A549 (cell line): ENCODE measurements at regions not wholly inside any gene's neighbourhood (a gene's known extent, or its start where the extent isn't known, plus 50 kb on each side); places are given as distances from the start of the nearest gene placed in this dataset.

Source experiments
- ATAC-seq, 2 experiments: fragments of 200-7000 bp in 1 of 2; fragments of >200 bp in 1 of 2; cut with Nextera tagmentation in 1 of 2; cut with Tn5 transposase in 1 of 2; 3 replicates each; pipeline versions ENCODE4 v1.8.0 to v1.9.1; 2018 to 2020; ENCODE audit warnings: mild to moderate bottlenecking in 1 of 2, moderate library complexity in 1 of 2
- CTCF ChIA-PET: fragments of 300-600 bp; sonication (Branson Sonifier 250); formaldehyde crosslinking; extraction: SDS; loops from one replicate; lab custom pipeline; 2021; ENCODE audit warnings: antibody characterized with exemption, inconsistent platforms; lab: Yijun Ruan, JAX
- POLR2A ChIA-PET: fragments of 350-600 bp; formaldehyde crosslinking; extraction: SDS; loops from one replicate; lab custom pipeline; 2021; ENCODE audit warnings: antibody characterized with exemption, inconsistent platforms; lab: Yijun Ruan, JAX
- DNase-seq, 2 experiments: peaks; one replicate each; pipeline versions ENCODE4 v3.0.0 to v3.0.0-alpha.2; 2011 to 2016; ENCODE audit warnings: low read depth in 1 of 2, low spot score in 1 of 2
- FAIRE-seq: peaks from 2 replicates; lab custom pipeline; 2011; peaks lifted over from hg19 to GRCh38; lab: Jason Lieb, UNC
- H3K27ac ChIP-seq, 2 experiments: fragments of >200 bp; sonication (Bioruptor Twin); formaldehyde crosslinking; 3 replicates each; pipeline ENCODE4 v1.5.1; 2016 to 2017
- H3K4me1 ChIP-seq: fragments of >200 bp; sonication (Bioruptor Twin); formaldehyde crosslinking; 3 replicates; pipeline ENCODE4 v1.6.1; 2016
- H3K4me2 ChIP-seq: fragments of >200 bp; sonication (Bioruptor Twin); formaldehyde crosslinking; 3 replicates; pipeline ENCODE4 v1.6.1; 2016
- H3K4me3 ChIP-seq: fragments of >200 bp; sonication (Bioruptor Twin); formaldehyde crosslinking; 3 replicates; pipeline ENCODE4 v1.5.1; 2016
- H3K9me3 ChIP-seq: fragments of >200 bp; sonication (Bioruptor Twin); formaldehyde crosslinking; 3 replicates; pipeline ENCODE4 v1.6.1; 2016
- BCL3 ChIP-seq: fragments of >200 bp; sonication (Bioruptor Twin); formaldehyde crosslinking; IDR thresholded peaks from 3 replicates; pipeline ENCODE4 v1.6.1; 2016
- CBX8 ChIP-seq: fragments of 200-600 bp; sonication (generic); IDR thresholded peaks from 2 replicates; pipeline ENCODE4 v1.6.1; 2016
- CEBPB ChIP-seq, 2 experiments: fragments of >200 bp in 1 of 2; sonication (Bioruptor Twin) in 1 of 2; formaldehyde crosslinking in 1 of 2; IDR thresholded peaks; 2 replicates each; pipeline ENCODE4 v1.6.1; 2012 to 2016
- CHD4 ChIP-seq: fragments of 200-600 bp; sonication (generic); IDR thresholded peaks from 2 replicates; pipeline ENCODE4 v1.6.1; 2016; ENCODE audit warnings: antibody characterized with exemption, mild to moderate bottlenecking, borderline replicate concordance
- HEYL ChIP-seq: fragments of 250-450 bp; sonication (Bioruptor Pico); IDR thresholded peaks from 2 replicates; pipeline ENCODE4 v1.8.0; 2021; ENCODE audit warnings: mild to moderate bottlenecking, moderate library complexity
- HOXA7 ChIP-seq: fragments of 250-450 bp; sonication (Bioruptor Pico); IDR thresholded peaks from 2 replicates; pipeline ENCODE4 v1.5.0; 2020; ENCODE audit warnings: mild to moderate bottlenecking, moderate library complexity
- MAZ ChIP-seq: fragments of 150-350 bp; IDR thresholded peaks from 2 replicates; pipeline ENCODE4 v1.6.1; 2014; ENCODE audit warnings: antibody characterized with exemption, low read depth, low read length, borderline replicate concordance
- MYC ChIP-seq: IDR thresholded peaks from 2 replicates; pipeline ENCODE4 v1.6.1; 2012; ENCODE audit warnings: mild to moderate bottlenecking, inconsistent platforms, low read length, improper control_type of control experiment, borderline replicate concordance
- RARB ChIP-seq: fragments of 250-450 bp; sonication (Bioruptor Pico); IDR thresholded peaks from 2 replicates; pipeline ENCODE4 v1.8.0; 2021; ENCODE audit warnings: mild to moderate bottlenecking, moderate library complexity
- RCOR1 ChIP-seq: fragments of 150-350 bp; IDR thresholded peaks from 2 replicates; pipeline ENCODE4 v1.6.1; 2014; ENCODE audit warnings: antibody characterized with exemption, low read length, low read depth
- RFX5 ChIP-seq: fragments of 450-650 bp; IDR thresholded peaks from 2 replicates; pipeline ENCODE4 v1.7.1; 2014; ENCODE audit warnings: antibody characterized with exemption, mild to moderate bottlenecking, moderate library complexity
- TFCP2L1 ChIP-seq: fragments of 250-450 bp; sonication (Bioruptor Pico); IDR thresholded peaks from 2 replicates; pipeline ENCODE4 v1.5.0; 2021; ENCODE audit warnings: mild to moderate bottlenecking
- ZFP36 ChIP-seq: fragments of 450-650 bp; IDR thresholded peaks from 2 replicates; pipeline ENCODE4 v1.6.1; 2014; ENCODE audit warnings: borderline replicate concordance; ENCODE audit not compliant: partially characterized antibody
- ZNF302 ChIP-seq: fragments of 250-450 bp; sonication (Bioruptor Pico); IDR thresholded peaks from 2 replicates; pipeline ENCODE4 v1.9.0; 2021; ENCODE audit warnings: inconsistent platforms, mild to moderate bottlenecking, moderate library complexity
- WGBS: methylation state at CpG from one replicate; pipeline ENCODE4 v1.1.6; 2017; ENCODE audit errors: missing lambda C conversion rate; 5-methylcytosine and 5-hydroxymethylcytosine counted together
- TF ChIP-seq, protein P1 (sequence below): IDR thresholded peaks from 2 replicates; pipeline ENCODE4 v1.6.1; 2012

DNA sequence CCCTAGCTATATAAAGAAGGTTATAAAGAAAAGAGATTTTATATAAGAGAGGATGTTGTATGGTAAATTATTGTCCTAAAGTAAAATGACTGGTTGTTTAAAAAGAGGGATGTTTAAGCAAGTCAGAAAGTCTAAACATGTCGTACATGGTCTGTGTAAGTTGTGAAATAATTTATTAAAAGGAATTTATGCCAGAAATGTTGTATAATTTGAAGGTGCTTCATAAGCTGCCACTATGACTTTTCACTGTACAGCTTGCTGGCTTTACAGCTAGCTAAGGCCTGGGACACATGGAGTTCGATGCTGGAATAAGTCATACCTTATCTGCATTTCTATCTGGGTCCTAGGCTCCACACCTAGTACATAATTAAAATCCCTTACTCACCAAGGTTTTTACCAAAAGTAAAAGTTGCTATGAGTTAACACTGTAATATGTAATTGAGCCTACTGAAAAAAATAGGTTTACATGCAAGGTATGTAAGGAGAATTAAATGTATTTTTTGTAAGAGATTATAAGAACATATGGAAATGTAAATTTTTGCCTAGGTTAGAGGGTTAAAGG is 59.0 kb upstream of the EDEM3 start:
- ChIA-PET CTCF (interaction anchor here (1.1 to 11.3 kb wide), 3 partner anchors 7 to 165 kb away, joined by 3 to 222 read pairs (median 10); partner anchors contain the start of gene NIBAN1), POLR2A (no interaction called here)
- H3K4me3 ChIP-seq = no peak overlapping the region
- no peak overlapping the region for H3K4me2 ChIP-seq
- no peak for FAIRE-seq
- H3K9me3 ChIP-seq = peaks cover 17% of the 10 kb centered on the region; the same call in 2 of the 3 replicates
- ATAC-seq = no peak
- WGBS = 4% methylated on average over 2 of the region's 2 CpGs
- TF ChIP-seq RCOR1 = no peak
- peak; percentile 81 for TF ChIP-seq ZFP36
- H3K4me1 ChIP-seq = no peaks in the 10 kb centered on the region
- DNase-seq = peak in 1 of 2 experiments; percentile 22
- no peak overlapping the region for H3K27ac ChIP-seq

DNA sequence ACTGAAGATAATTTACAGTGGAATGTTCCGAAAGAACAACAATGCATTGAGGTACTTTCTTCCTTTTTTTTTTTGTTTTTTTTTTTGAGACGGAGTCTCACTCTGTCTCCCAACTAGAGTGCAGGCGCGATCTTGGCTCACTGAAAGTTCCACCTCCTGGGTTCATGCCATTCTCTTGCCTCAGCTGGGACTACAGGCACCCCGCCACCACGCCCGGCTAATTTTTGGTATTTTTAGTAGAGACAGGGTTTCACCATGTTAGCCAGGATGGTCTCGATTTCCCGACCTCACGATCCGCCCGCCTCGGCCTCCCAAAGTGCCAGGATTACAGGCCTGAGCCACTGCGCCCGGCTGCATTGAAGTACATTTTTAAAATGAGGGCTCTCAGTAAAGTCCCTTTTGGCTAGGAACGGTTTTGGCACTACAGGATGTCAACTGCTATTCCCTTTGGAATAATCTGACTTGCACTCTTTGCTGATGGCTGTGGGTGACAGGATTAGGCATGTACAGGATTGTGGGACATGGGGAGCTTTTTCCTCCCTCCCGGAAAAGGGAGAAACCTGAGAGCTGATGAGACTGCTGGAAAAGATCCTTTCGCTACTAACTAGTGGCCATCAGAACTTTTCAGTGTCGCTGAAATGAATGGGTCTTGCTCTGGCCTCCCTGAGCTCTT is 56.9 kb upstream of the EDEM3 start:
- Histone ChIP-seq H3K4me2 (no peak overlapping the region), H3K4me1 (no peaks in the 10 kb centered on the region), H3K27ac (no peak overlapping the region)
- POLR2A ChIA-PET = no interaction called here
- DNase-seq = no peak
- TF ChIP-seq MAZ = no peak
- TF ChIP-seq, all 56 proteins: peak for 0
- 78% methylated on average over 19 of the region's 19 CpGs for WGBS
- no peak for ATAC-seq
- CTCF ChIA-PET = interaction anchor here (1.4 to 11.3 kb wide), 2 partner anchors 167 to 359 kb away, joined by 3 to 222 read pairs; partner anchors contain the start of gene NIBAN1
- no peak for FAIRE-seq
- peaks cover 17% of the 10 kb centered on the region; the same call in 2 of the 3 replicates for H3K9me3 ChIP-seq
- H3K4me3 ChIP-seq = no peak overlapping the region

GRCh38 chr1:184810735-184811343 is 56.2 kb upstream of the EDEM3 start:
- DNase-seq (no peak), FAIRE-seq (no peak), ATAC-seq (no peak)
- WGBS = 51% methylated on average over 11 of the region's 11 CpGs
- no peak overlapping the region for H3K4me3 ChIP-seq
- H3K27ac ChIP-seq = no peak overlapping the region
- ChIA-PET CTCF (interaction anchor here (0.7 to 11.3 kb wide), 2 partner anchors 168 to 182 kb away, joined by 3 to 222 read pairs; partner anchors contain the start of gene NIBAN1), POLR2A (no interaction called here)
- TF ChIP-seq CHD4 (no peak), RARB (CRISPR knock-in tag) (no peak), HEYL (no peak), MYC (no peak), CEBPB (IDR thresholded peaks at IDR 0.05) (no peak)
- H3K4me2 ChIP-seq = no peak overlapping the region
- no peaks in the 10 kb centered on the region for H3K4me1 ChIP-seq
- peaks cover 17% of the 10 kb centered on the region; the same call in 2 of the 3 replicates for H3K9me3 ChIP-seq

DNA sequence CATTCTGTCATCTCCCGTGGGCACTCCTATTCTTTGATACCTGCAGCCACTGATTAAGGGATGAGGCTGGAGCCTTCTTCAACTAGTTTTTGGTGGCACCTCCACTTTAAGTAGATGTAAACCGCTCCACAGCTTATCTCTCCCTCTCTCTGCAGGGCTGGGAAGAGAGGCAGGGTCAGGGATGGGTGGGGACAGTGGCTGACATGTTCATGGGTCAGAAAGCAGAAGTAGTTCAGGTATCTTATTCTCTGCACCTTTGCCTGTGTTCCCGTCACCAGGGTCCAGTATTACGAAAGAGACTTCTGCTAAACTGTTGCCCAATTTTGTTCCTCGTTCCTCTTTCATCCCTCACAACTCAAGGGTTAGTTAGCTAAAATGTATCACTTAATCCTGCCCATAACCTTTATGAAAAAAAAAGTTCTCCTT is 51.7 kb upstream of the EDEM3 start:
- ChIA-PET POLR2A (no interaction called here), CTCF (interaction anchor here (0.8 to 11.3 kb wide), 23 partner anchors 9 to 891 kb away, joined by 3 to 222 read pairs (median 6); partner anchors contain the start of gene NIBAN1)
- no peak for DNase-seq
- no peak overlapping the region for H3K4me3 ChIP-seq
- TF ChIP-seq CBX8 (no peak), HOXA7 (CRISPR knock-in tag) (no peak), RARB (CRISPR knock-in tag) (no peak), RFX5 (no peak), TFCP2L1 (no peak), BCL3 (no peak), MYC (no peak), MAZ (no peak), CHD4 (no peak), ZNF302 (no peak), HEYL (no peak)
- TF ChIP-seq, protein P1, sequence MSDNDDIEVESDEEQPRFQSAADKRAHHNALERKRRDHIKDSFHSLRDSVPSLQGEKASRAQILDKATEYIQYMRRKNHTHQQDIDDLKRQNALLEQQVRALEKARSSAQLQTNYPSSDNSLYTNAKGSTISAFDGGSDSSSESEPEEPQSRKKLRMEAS = no peak
- TF ChIP-seq, all 56 proteins: peak for 0
- 67% methylated on average over 5 of the region's 5 CpGs for WGBS
- ATAC-seq (peak; percentile 8 to 12; a peak in 2 of 6 replicates), FAIRE-seq (no peak)
- H3K4me1 ChIP-seq = no peaks in the 10 kb centered on the region
- no peak overlapping the region for H3K27ac ChIP-seq
- no peak overlapping the region for H3K4me2 ChIP-seq
- H3K9me3 ChIP-seq = no peaks in the 10 kb centered on the region
